GM18873 (cell line): ENCODE measurements at regions not wholly inside any gene's neighbourhood (a gene's known extent, or its start where the extent isn't known, plus 50 kb on each side); places are given as distances from the start of the nearest gene placed in this dataset.
"Not testable (repeated sequence)": the region's sequence is repeated elsewhere in the genome, so short reads cannot be mapped to it uniquely, and the experiment has no call there.

Experiments used
- ATAC-seq: cut with Tn5 transposase; IDR thresholded peaks from one replicate; pipeline ENCODE4 v1.9.1; 2021; ENCODE audit warnings: mild to moderate bottlenecking, moderate library complexity, moderate number of reproducible peaks; ENCODE audit not compliant: unreplicated experiment, low FRiP score

DNA sequence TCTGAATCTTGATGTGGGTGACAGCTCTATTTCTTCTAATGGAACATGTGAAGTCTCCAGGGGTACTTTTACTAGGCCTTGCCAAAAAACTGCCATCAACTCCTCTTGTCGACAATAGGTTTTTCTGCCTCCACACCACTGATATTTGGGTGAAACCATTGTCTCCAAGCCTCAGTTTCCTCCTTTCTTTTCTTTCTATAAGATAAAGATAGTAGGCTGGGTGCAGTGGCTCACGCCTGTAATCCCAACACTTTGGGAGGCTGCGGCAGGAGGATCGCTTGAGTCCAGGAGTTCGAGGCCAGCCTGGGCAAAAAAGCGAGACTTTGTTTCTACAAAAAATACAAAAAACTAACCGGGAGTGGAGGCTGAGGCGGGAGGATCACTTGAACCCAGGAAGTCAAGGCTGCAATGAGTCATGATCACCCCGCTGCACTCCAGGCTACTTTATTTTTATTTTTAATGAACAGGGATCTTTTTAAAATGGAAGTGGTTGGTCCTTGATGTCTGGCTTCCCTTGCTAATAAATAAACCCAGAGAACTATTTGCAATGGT, 159.9 kb upstream of the TNFAIP3 start:
- no peak for ATAC-seq

- ATAC-seq: peak; percentile 61
Measured at GRCh38 chr6:137707590-137708360, 159.3 kb upstream of the TNFAIP3 start.

GRCh38 chr6:137708481-137708880, 158.6 kb upstream of the TNFAIP3 start:
- ATAC-seq: no peak

- no peak for ATAC-seq
Measured at GRCh38 chr6:137709424-137710236, 157.4 kb upstream of the TNFAIP3 start.

DNA sequence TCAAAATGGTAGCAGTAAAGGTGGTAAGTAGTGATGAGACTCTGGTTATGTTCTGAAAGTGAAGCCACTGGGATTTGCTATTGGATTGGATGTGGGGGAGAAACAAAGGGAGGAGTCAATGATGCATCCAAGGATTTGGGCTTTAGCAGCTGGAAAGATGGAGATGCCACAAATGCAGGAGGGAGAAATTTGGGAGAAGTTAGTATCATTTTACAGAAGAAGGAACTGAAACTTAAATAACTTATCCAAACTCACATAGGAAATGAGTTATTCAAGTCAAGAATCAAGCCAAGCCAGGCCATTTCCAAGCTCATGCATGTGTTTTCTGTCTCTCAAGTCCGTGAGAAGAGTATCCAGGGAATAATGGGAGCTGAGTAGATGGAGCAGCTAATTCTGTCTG, 155.1 kb upstream of the TNFAIP3 start:
- ATAC-seq: no peak

- ATAC-seq: no peak
Measured at GRCh38 chr6:137712587-137712986, 154.5 kb upstream of the TNFAIP3 start.

- no peak for ATAC-seq
Measured at GRCh38 chr6:137715589-137716045, 151.4 kb upstream of the TNFAIP3 start.

GRCh38 chr6:137717074-137718073, 149.7 kb upstream of the TNFAIP3 start:
- no peak for ATAC-seq

GRCh38 chr6:137718903-137719302, 148.2 kb upstream of the TNFAIP3 start:
- ATAC-seq: not testable (repeated sequence)

GRCh38 chr6:137722749-137723272, 144.2 kb upstream of the TNFAIP3 start:
- no peak for ATAC-seq

- ATAC-seq: no peak
Measured at GRCh38 chr6:137723273-137724017, 143.6 kb upstream of the TNFAIP3 start.

DNA sequence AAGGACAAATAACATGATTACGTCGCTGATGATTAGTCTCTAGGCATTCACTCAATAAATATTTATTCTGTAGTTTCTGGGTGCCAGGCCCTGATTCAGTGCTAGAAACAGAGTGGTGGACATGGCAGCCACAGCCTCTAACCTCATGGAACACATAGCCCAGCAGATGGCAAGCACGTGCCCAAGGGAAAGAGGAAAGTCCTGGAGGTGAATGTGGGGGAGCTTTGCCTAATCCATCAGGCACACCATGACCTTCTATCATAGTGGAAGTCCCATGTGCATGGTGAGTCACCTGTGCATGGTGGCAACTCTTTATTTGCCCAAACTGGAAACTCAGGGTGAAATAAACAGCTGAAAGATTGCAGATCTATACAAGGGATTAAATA, 143.0 kb upstream of the TNFAIP3 start:
- ATAC-seq: no peak

GRCh38 chr6:137724495-137725211, 142.4 kb upstream of the TNFAIP3 start:
- no peak for ATAC-seq

DNA sequence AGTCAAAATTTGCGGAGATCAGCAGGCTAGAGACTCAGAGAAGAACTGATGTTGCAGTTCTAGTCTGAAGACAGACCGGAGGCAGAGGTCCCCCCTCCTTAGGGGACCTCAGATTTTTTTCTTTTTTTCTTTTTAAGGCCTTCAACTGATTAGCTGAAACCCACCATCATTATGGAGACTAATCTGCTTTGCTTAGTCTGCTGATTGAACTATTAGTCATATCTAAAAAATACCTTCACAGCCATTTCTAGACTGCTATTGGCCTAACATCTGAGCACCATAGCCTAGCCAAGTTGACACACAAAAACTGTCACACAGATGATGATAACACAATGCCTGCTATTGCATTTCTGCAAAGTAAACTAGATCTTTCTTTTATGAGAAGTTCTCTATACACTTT, 141.1 kb upstream of the TNFAIP3 start:
- no peak for ATAC-seq

DNA sequence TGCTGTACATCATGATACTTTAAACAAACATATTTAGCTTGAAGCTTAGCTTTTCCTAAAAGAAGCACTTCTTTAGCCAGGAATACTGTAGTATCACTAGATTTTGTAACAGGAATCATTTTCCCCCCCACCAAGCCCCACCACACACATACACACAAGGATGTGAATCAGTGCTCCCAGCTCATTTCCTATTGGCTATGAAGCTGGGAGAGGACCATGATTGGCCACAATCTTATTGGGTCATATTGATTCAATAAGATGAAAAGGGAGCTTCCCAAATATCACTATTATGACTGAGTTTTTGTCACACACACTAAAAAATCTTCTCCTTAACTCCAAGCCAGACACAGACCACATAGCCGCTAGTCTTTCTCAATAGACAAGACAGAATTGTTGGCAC, 140.5 kb upstream of the TNFAIP3 start:
- ATAC-seq: no peak

- ATAC-seq: no peak
Measured at GRCh38 chr6:137727216-137727765, 139.8 kb upstream of the TNFAIP3 start.

GRCh38 chr6:137728386-137729349, 138.4 kb upstream of the TNFAIP3 start:
- no peak for ATAC-seq
